MM.1S (cell line): ENCODE measurements at regions not wholly inside any gene's neighbourhood (a gene's known extent, or its start where the extent isn't known, plus 50 kb on each side); places are given as distances from the start of the nearest gene placed in this dataset.

ENCODE experiments used
- DNase-seq: peaks from one replicate; pipeline ENCODE4 v3.0.0-alpha.2; 2015
- H2AFZ ChIP-seq: fragments of 300-600 bp; sonication (generic); 2 replicates; pipeline ENCODE4 v1.6.0; 2016; ENCODE audit warnings: antibody characterized with exemption, low read length
- H3F3A ChIP-seq: fragments of 300-600 bp; sonication (generic); 2 replicates; pipeline ENCODE4 v1.6.1; 2016; ENCODE audit warnings: mild to moderate bottlenecking, antibody characterized with exemption, low read length, moderate library complexity, mixed read lengths; ENCODE audit not compliant: insufficient read depth
- H3K27ac ChIP-seq: fragments of 300-600 bp; sonication (generic); 2 replicates; pipeline ENCODE4 v1.5.1; 2016; ENCODE audit warnings: mild to moderate bottlenecking, low read length
- H3K27me3 ChIP-seq: fragments of 300-600 bp; sonication (generic); replicated peaks from 2 replicates; pipeline ENCODE4 v1.6.0; 2016; ENCODE audit warnings: low read length; ENCODE audit not compliant: insufficient read depth
- H3K36me3 ChIP-seq: fragments of 300-600 bp; sonication (generic); replicated peaks from 2 replicates; pipeline ENCODE4 v1.6.1; 2016; ENCODE audit warnings: mild to moderate bottlenecking, low read length, mixed read lengths; ENCODE audit not compliant: insufficient read depth
- H3K4me1 ChIP-seq: fragments of 300-600 bp; sonication (generic); 2 replicates; pipeline ENCODE4 v1.6.1; 2016; ENCODE audit warnings: low read length, mixed read lengths
- H3K4me2 ChIP-seq: fragments of 300-600 bp; sonication (generic); 2 replicates; pipeline ENCODE4 v1.6.0; 2016; ENCODE audit warnings: low read depth, low read length
- H3K4me3 ChIP-seq: fragments of 300-600 bp; sonication (generic); 2 replicates; pipeline ENCODE4 v1.5.1; 2016; ENCODE audit warnings: low read length, mixed read lengths
- H3K79me2 ChIP-seq: fragments of 300-600 bp; sonication (generic); 2 replicates; pipeline ENCODE4 v1.6.1; 2016; ENCODE audit warnings: mixed run types, low read length, mixed read lengths
- H3K9ac ChIP-seq: fragments of 300-600 bp; sonication (generic); 2 replicates; pipeline ENCODE4 v1.6.1; 2016; ENCODE audit warnings: low read length, mixed read lengths
- H3K9me2 ChIP-seq: fragments of 300-600 bp; sonication (generic); replicated peaks from 2 replicates; pipeline ENCODE4 v1.6.1; 2016; ENCODE audit warnings: mild to moderate bottlenecking, low read length, mixed read lengths; ENCODE audit not compliant: insufficient read depth
- H3K9me3 ChIP-seq: fragments of 300-600 bp; sonication (generic); replicated peaks from 2 replicates; pipeline ENCODE4 v1.6.1; 2016; ENCODE audit warnings: mild to moderate bottlenecking, low read length, mixed read lengths; ENCODE audit not compliant: insufficient read depth
- H4K20me1 ChIP-seq: fragments of 300-600 bp; sonication (generic); 2 replicates; pipeline ENCODE4 v1.6.1; 2016; ENCODE audit warnings: mild to moderate bottlenecking, low read length, moderate library complexity, mixed read lengths; ENCODE audit not compliant: insufficient read depth
- EZH2 ChIP-seq: fragments of 300-600 bp; sonication (generic); optimal IDR thresholded peaks from 2 replicates; pipeline ENCODE3; 2017; ENCODE audit warnings: low read depth, mild to moderate bottlenecking, antibody characterized with exemption, low read length, mixed read lengths
- EZH2phosphoT487 ChIP-seq: fragments of 300-600 bp; sonication (generic); IDR thresholded peaks from 2 replicates; pipeline ENCODE4 v1.6.1; 2018; ENCODE audit warnings: antibody characterized with exemption, low read length
- TF ChIP-seq, protein P1 (sequence below): fragments of 300-600 bp; sonication (generic); IDR thresholded peaks from 2 replicates; pipeline ENCODE4 v1.5.1; 2016; ENCODE audit warnings: antibody characterized with exemption, low read length, mixed read lengths

DNA sequence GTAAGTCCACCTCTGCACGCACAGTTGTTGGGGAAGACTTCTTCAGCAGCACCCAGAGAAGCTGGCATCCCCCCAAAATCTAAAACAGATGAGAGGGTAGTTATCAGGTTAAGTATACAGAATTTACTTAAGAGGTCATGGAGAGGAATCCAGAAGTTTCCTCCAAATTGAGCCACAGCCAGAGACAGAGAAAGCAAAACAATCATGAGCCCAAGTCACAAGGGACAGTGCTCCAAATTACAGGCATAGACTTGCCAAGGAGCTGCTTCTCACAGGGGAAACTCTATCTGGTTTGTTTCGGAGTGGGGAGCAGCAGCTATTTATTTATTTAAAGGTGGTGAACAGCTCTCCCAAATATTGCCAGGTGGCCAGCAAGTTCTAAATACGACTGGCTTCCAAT, 308.4 kb downstream of the SKIDA1 start:
- no peak for TF ChIP-seq EZH2phosphoT487
- no peak for TF ChIP-seq EZH2
- TF ChIP-seq, protein P1, sequence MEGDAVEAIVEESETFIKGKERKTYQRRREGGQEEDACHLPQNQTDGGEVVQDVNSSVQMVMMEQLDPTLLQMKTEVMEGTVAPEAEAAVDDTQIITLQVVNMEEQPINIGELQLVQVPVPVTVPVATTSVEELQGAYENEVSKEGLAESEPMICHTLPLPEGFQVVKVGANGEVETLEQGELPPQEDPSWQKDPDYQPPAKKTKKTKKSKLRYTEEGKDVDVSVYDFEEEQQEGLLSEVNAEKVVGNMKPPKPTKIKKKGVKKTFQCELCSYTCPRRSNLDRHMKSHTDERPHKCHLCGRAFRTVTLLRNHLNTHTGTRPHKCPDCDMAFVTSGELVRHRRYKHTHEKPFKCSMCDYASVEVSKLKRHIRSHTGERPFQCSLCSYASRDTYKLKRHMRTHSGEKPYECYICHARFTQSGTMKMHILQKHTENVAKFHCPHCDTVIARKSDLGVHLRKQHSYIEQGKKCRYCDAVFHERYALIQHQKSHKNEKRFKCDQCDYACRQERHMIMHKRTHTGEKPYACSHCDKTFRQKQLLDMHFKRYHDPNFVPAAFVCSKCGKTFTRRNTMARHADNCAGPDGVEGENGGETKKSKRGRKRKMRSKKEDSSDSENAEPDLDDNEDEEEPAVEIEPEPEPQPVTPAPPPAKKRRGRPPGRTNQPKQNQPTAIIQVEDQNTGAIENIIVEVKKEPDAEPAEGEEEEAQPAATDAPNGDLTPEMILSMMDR = no peak
- DNase-seq = no peak
- Histone ChIP-seq H3K9me2 (no peaks in the 10 kb centered on the region), H3F3A (no peaks in the 10 kb centered on the region), H3K4me3 (no peak overlapping the region), H3K27me3 (no peaks in the 10 kb centered on the region), H3K27ac (no peak overlapping the region), H4K20me1 (no peaks in the 10 kb centered on the region), H3K4me2 (no peak overlapping the region), H3K4me1 (no peaks in the 10 kb centered on the region), H3K9ac (no peak overlapping the region), H3K79me2 (no peaks in the 10 kb centered on the region), H3K9me3 (no peaks in the 10 kb centered on the region), H3K36me3 (no peaks in the 10 kb centered on the region), H2AFZ (no peak overlapping the region)

DNA sequence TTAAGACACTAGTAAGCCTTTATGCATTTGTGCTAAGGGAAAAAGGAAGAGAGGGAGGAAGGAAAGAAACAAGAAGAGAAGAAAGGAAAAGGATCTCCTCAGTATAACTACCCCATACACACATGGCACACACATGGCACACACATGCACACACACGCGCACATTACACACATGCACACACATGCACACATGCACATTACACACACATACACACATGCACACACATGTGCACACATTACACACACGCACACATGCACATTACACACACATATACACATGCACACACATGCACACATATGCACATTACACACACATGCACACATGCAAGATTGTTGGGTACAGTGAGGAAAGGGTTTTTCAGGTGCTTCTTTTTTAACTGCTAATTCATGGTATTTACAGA, 311.2 kb downstream of the SKIDA1 start:
- Histone ChIP-seq H3K9ac (no peak overlapping the region), H3K9me3 (no peaks in the 10 kb centered on the region), H3K4me2 (no peak overlapping the region), H3K79me2 (no peaks in the 10 kb centered on the region), H3K4me1 (no peaks in the 10 kb centered on the region), H3K27ac (no peak overlapping the region), H2AFZ (no peak overlapping the region), H3K36me3 (no peaks in the 10 kb centered on the region), H3K9me2 (no peaks in the 10 kb centered on the region), H4K20me1 (no peaks in the 10 kb centered on the region), H3F3A (no peaks in the 10 kb centered on the region), H3K4me3 (no peak overlapping the region), H3K27me3 (no peaks in the 10 kb centered on the region)
- TF ChIP-seq EZH2phosphoT487 = no peak
- TF ChIP-seq EZH2 = no peak
- TF ChIP-seq, protein P1 = no peak
- DNase-seq = no peak

DNA sequence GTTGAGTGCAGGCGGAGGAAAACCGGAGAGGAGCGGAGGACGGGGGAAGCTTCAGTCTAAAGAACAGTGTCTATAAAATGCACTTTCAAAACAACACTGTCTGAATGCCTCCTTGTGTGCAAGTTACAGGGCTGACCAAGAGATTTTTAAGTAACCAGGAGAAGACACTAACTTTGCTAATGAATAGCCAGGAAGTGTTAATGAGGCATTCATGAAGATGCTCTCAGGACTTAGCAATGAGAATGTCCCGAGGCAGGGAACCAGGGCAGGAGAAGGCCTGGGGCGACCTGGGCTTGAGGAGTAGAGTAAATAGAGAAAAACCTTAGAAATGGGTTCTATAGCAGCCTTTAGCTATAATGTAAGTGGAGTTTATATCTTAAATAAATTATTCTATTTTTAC, 312.1 kb downstream of the SKIDA1 start:
- H3K4me1 ChIP-seq = no peaks in the 10 kb centered on the region
- H3K4me3 ChIP-seq = no peak overlapping the region
- H2AFZ ChIP-seq = no peak overlapping the region
- no peak for DNase-seq
- H3K4me2 ChIP-seq = no peak overlapping the region
- H3K36me3 ChIP-seq = no peaks in the 10 kb centered on the region
- no peaks in the 10 kb centered on the region for H3F3A ChIP-seq
- TF ChIP-seq EZH2phosphoT487 (no peak), EZH2 (no peak)
- TF ChIP-seq, protein P1 = no peak
- H3K27ac ChIP-seq = no peak overlapping the region
- H3K27me3 ChIP-seq = no peaks in the 10 kb centered on the region
- no peaks in the 10 kb centered on the region for H4K20me1 ChIP-seq
- no peaks in the 10 kb centered on the region for H3K9me2 ChIP-seq
- no peaks in the 10 kb centered on the region for H3K79me2 ChIP-seq
- H3K9ac ChIP-seq = no peak overlapping the region
- no peaks in the 10 kb centered on the region for H3K9me3 ChIP-seq
